ENCODE measurements at regions not wholly inside any gene's neighbourhood (a gene's known extent, or its start where the extent isn't known, plus 50 kb on each side); places are given as distances from the start of the nearest gene placed in this dataset.

- Histone ChIP-seq H3K27ac (ENCODE audit: low read depth in 2 of 2, low read length in 1 of 2) (no peak overlapping the region), H3K36me3 (replicated peaks in 1 of 2; ENCODE audit: control insufficient read depth in 1 of 2, insufficient read depth in 2 of 2, low read length in 1 of 2) (no peaks in the 10 kb centered on the region), H4K20me1 (ENCODE audit: insufficient read depth) (no peaks in the 10 kb centered on the region), H3K4me3 (ENCODE audit: low read depth in 2 of 2, low read length in 1 of 2) (no peak overlapping the region), H3F3A (replicated peaks; ENCODE audit: insufficient read depth) (no peaks in the 10 kb centered on the region), H2AFZ (ENCODE audit: low read depth) (no peak overlapping the region), H3K4me2 (no peak overlapping the region), H3K9me3 (no peaks in the 10 kb centered on the region), H3K79me2 (ENCODE audit: insufficient read depth) (no peaks in the 10 kb centered on the region), H3K9ac (no peak overlapping the region), H3K27me3 (ENCODE audit: insufficient read depth) (no peaks in the 10 kb centered on the region; the same call in 1 of the 2 replicates), H3K9me2 (no peaks in the 10 kb centered on the region), H3K4me1 (ENCODE audit: control insufficient read depth in 1 of 2, insufficient read depth in 2 of 2, low read depth in 1 of 2, low read length in 1 of 2) (no peaks in the 10 kb centered on the region)
- TF ChIP-seq RCOR1 (IDR thresholded peaks at IDR 0.05; ENCODE audit: low read length) (no peak), PBX3 (IDR thresholded peaks at IDR 0.05) (no peak), REST (IDR thresholded peaks at IDR 0.05; ENCODE audit: low read depth, low read length) (no peak), GABPA (IDR thresholded peaks at IDR 0.05; ENCODE audit: low read depth) (no peak), SMC3 (IDR thresholded peaks at IDR 0.05; ENCODE audit: low read depth, low read length) (no peak), MEF2A (IDR thresholded peaks at IDR 0.05; ENCODE audit: borderline replicate concordance, low read depth) (no peak), EZH2phosphoT487 (IDR thresholded peaks at IDR 0.05; ENCODE audit: borderline replicate concordance, low read depth) (no peak), FOXJ3 (CRISPR knock-in tag; IDR thresholded peaks at IDR 0.05) (no peak), CHD2 (IDR thresholded peaks at IDR 0.05; ENCODE audit: low read length, partially characterized antibody) (no peak), NFIC (IDR thresholded peaks at IDR 0.05; ENCODE audit: borderline replicate concordance) (no peak), MXI1 (IDR thresholded peaks at IDR 0.05; ENCODE audit: low read depth, low read length) (no peak), CTCF (IDR thresholded peaks at IDR 0.05) (no peak), ZBTB33 (IDR thresholded peaks at IDR 0.05; ENCODE audit: borderline replicate concordance, low read depth) (no peak)
- 60% methylated on average over 1 of the region's 1 CpG for WGBS (ENCODE audit: low lambda C conversion rate)
- ChIA-PET POLR2A (no interaction called here), CTCF (no interaction called here)
- DNase-seq: no peak
Observed at GRCh38 chr5:72667708-72668107, 148.8 kb upstream of the TNPO1 start.
